ENCODE measurements at regions not wholly inside any gene's neighbourhood (a gene's known extent, or its start where the extent isn't known, plus 50 kb on each side); places are given as distances from the start of the nearest gene placed in this dataset.

DNA sequence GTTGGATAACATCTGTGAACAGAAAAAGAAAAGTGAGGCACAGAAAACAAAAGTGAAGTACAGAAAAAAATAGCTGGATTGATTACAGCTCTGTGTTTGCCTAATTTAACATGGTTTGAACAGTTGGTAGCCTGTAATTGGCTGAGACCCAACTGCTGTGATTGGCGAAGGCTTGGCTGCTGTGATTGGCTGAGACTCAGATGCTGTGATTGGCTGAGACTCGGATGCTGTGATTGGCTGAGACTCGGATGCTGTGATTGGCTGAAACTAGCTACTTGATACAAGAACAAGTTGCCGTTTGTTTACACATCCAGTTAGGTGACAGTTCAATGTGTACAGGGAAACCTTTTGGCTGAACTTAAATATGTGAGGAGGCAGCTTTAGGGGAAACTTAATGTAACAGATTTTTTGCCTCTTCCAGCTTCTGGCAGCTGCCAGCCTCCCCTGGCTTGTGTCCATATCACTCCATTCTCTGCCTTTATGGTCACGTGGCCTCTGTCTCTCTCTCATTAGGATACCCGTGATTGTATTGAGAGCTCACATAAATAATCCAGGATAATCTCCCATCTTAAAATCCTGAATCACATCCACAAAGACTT lies 223.4 kb upstream of the FOXA2 start:
- Mint-ChIP-seq H3K9me3 (no peaks in the 10 kb centered on the region), H3K4me1 (ENCODE audit: low read depth) (no peaks in the 10 kb centered on the region), H3K4me3 (ENCODE audit: low read depth) (no peak overlapping the region), H3K27me3 (ENCODE audit: low read depth) (no peaks in the 10 kb centered on the region), H3K27ac (no peak overlapping the region), H3K36me3 (ENCODE audit: low read depth) (no peaks in the 10 kb centered on the region)
- no peak for DNase-seq (ENCODE audit: low spot score)
- intact Hi-C loops (cut with micrococcal nuclease), result no loop called here

DNA sequence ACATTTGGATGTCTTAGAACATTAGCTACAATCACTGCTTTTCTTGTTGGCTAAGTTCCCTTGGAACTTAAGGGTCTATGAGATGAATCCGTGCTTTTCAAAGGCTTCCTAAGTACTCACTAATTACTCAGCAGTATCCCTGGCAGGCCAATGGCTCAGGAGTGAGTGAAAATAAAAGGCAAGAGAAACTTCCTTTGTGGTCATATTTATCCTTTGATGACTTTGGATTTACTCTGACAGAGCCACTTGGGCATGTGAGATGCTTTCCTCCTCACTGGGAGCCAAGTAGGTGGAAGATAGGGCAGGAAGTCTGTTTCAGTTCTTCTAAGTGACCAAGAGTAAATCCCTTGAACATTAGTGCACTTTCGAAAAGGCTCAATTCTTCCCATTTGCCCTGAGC lies 224.3 kb upstream of the FOXA2 start:
- Mint-ChIP-seq H3K36me3 (ENCODE audit: low read depth) (no peaks in the 10 kb centered on the region), H3K9me3 (no peaks in the 10 kb centered on the region), H3K4me3 (ENCODE audit: low read depth) (no peak overlapping the region), H3K27ac (no peak overlapping the region), H3K27me3 (ENCODE audit: low read depth) (no peaks in the 10 kb centered on the region), H3K4me1 (ENCODE audit: low read depth) (no peaks in the 10 kb centered on the region)
- no peak for DNase-seq (ENCODE audit: low spot score)
- intact Hi-C loops (cut with micrococcal nuclease), result no loop called here

DNA sequence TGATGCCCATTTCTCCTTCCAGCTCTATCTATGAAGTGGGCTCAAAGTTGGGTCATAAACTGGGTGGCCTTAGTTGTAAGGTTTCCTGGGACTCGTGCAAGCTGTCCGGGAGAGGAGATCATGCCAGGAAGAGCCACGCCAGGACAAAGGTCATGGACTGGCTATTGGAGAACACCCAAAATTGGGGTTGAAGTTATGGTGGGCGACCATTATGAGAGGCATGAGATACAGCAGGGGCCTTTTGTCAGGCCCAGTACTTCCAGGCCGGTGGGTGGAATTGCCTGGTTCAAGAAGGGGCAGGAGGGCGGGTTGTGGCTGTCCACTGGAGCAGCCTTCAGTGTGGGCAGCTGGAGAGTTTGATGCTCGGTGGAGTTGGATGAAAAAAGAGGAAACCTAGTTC lies 225.1 kb upstream of the SSTR4 start:
- Mint-ChIP-seq H3K4me1 (ENCODE audit: low read depth) (no peaks in the 10 kb centered on the region), H3K27ac (no peak overlapping the region), H3K36me3 (ENCODE audit: low read depth) (no peaks in the 10 kb centered on the region), H3K4me3 (ENCODE audit: low read depth) (no peak overlapping the region), H3K27me3 (ENCODE audit: low read depth) (no peaks in the 10 kb centered on the region), H3K9me3 (no peaks in the 10 kb centered on the region)
- intact Hi-C loops (cut with micrococcal nuclease), result no loop called here
- no peak for DNase-seq (ENCODE audit: low spot score)

DNA sequence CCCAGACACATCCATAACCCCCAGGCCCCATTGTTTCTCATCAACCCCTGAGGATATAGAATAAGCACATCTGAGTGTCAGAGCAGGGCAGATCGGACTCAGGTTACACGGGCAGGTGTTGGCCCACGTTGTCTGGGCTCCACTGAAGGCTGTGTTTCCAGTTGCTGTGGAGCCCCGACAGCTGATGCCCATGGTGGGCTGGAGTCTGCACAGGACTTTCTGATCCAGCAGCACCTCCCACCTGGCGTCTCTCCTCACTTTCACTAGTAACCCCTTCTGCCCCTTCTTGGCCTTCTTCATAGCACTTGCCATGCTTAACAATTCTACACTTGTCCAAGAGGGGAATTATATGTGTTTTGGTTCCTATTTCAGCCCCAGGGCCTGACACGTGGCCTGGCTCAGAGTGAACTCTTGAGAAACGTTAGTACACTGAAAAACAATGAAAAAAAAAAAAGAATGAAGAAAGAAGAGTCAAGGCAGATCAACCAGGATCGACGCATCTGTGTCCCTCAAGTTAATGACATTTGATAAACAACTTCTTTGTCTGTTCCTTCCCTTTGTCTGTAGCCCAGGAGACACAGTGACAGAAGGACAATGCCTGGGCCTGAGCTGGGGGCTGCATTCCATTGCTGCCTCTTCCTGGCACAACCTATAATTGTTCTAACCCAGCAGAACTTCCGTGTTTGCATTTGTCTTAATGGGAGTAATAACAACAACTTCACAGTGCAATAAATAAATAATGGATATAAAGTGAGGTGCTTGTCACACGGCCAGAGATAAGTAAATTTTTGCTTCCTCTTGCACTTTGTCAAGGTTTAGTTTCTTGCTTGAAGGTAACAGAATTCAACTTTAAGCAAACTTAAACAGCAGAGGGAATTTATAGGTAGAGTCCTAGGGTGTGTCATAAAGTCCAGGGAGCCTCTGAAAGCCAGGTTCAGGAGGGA lies 224.2 kb upstream of the SSTR4 start:
- H3K27me3 Mint-ChIP-seq (ENCODE audit: low read depth), result no peaks in the 10 kb centered on the region
- H3K36me3 Mint-ChIP-seq (ENCODE audit: low read depth), result no peaks in the 10 kb centered on the region
- no peaks in the 10 kb centered on the region for H3K4me1 Mint-ChIP-seq (ENCODE audit: low read depth)
- H3K9me3 Mint-ChIP-seq, result no peaks in the 10 kb centered on the region
- H3K4me3 Mint-ChIP-seq (ENCODE audit: low read depth), result no peak overlapping the region
- intact Hi-C loops (cut with micrococcal nuclease), result no loop called here
- DNase-seq (ENCODE audit: low spot score), result no peak
- H3K27ac Mint-ChIP-seq, result no peak overlapping the region

DNA sequence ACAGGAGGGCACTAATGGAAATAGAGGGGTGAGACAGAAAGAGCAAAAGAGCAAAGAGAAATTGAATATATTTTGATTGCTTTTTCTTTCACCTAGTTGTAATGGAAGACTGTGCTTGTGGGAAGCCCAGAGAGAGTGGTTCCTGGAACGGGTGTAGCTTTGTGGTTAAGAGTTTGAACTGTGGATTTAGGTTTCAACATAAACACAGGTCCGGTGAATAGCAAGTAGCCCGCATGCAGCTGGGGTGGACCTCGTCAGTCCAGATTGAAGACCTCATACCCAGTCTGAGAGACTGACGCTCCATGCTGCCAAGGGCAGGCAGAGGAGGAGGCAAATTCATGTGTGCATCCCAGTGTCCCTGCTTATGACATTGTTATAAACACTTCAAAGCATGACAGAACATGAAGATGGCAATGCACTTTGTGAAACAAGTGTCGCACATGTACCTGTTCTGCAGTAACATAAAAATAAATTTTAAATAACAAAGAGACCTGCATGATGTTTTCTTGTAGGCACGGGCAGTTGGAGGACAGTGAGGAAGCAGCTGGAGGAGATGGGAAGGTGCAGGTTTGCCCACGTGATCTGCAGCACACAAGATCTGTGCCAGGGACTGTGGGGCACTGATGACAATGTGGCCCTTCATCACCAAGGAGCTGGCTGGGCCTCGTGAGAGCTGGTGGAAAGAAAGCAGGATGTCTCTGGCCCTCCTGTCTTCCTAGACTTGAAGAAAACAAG lies 220.5 kb upstream of the SSTR4 start:
- Mint-ChIP-seq H3K4me1 (ENCODE audit: low read depth) (no peaks in the 10 kb centered on the region), H3K4me3 (ENCODE audit: low read depth) (no peak overlapping the region), H3K36me3 (ENCODE audit: low read depth) (no peaks in the 10 kb centered on the region), H3K27me3 (ENCODE audit: low read depth) (no peaks in the 10 kb centered on the region), H3K27ac (no peak overlapping the region), H3K9me3 (no peaks in the 10 kb centered on the region)
- no peak for DNase-seq (ENCODE audit: low spot score)
- intact Hi-C loops (cut with micrococcal nuclease), result no loop called here

DNA sequence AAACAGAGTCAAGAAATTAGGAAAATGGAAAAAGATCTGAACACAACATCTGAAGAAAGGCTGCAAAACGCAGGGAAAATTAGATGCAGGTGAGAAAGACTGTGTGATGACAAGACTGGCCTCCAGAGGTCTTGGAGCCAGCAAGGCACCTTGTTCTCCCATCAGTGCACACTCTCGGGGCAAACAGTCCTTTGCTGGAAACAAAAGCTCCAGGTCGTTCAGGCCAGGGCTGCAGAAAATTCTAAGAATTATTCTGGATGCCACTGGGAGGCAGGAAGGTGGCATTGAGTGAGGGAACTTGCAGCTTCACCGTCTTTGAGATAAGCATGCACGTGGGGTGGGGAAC lies 219.9 kb upstream of the SSTR4 start:
- H3K27me3 Mint-ChIP-seq (ENCODE audit: low read depth), result no peaks in the 10 kb centered on the region
- no peak overlapping the region for H3K4me3 Mint-ChIP-seq (ENCODE audit: low read depth)
- no peak overlapping the region for H3K27ac Mint-ChIP-seq
- no peaks in the 10 kb centered on the region for H3K4me1 Mint-ChIP-seq (ENCODE audit: low read depth)
- no peaks in the 10 kb centered on the region for H3K9me3 Mint-ChIP-seq
- H3K36me3 Mint-ChIP-seq (ENCODE audit: low read depth), result no peaks in the 10 kb centered on the region
- DNase-seq (ENCODE audit: low spot score), result no peak
- intact Hi-C loops (cut with micrococcal nuclease), result no loop called here

DNA sequence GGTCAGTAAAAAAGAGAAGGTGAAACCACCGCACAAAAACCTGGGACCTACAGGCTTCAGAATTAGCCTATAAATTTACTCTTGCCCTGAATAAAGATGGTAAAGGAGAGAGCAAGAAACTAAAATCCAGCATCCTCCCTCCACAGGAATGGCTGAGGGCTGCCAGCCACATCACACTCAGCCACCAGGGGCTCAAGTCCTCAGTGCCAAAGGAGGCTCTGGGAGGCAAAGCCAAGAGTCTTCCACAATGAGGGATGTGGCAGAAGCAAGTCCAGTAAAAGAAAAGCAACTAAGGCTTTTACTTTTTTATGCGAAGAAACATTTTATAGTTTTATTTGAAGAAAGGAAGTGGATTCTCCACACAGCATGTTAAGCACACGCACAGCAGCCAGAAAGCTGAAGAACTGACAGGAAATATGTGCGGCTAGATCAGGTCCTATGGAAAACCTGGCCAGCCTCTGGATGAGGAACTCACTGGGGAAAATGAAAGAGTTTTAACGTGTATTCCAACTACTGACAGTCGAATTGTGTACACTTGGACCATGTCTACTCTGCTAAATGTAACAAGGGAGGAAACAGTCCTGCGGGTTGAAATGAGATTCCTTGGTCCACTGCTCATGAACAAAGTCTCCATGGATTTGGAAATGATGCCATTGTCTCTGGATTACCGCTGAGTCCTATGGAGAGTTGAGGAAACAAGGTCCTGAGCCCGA lies 219.4 kb upstream of the SSTR4 start:
- Mint-ChIP-seq H3K27me3 (ENCODE audit: low read depth) (no peaks in the 10 kb centered on the region), H3K4me1 (ENCODE audit: low read depth) (no peaks in the 10 kb centered on the region), H3K36me3 (ENCODE audit: low read depth) (no peaks in the 10 kb centered on the region), H3K27ac (no peak overlapping the region), H3K4me3 (ENCODE audit: low read depth) (no peak overlapping the region), H3K9me3 (no peaks in the 10 kb centered on the region)
- no peak for DNase-seq (ENCODE audit: low spot score)
- intact Hi-C loops (cut with micrococcal nuclease), result no loop called here

DNA sequence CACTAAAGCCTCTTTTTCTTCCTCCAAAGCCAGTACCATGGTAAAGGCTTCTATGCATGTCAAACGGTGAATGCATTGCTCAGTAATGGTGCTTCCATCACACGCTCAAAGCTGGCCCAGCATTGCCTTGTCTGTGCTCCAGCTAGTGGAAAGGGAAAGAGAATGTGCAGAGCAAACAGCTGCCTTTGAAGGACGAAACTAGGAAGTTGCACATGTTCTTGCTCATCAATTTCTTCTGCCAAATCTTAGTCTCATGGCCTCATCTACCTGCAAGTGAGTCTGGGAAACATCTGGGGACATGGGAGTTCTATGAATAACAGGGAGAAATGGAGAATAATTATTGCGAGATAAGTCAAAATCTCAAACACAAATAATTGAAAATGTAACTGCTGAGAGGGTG lies 216.5 kb upstream of the SSTR4 start:
- H3K27me3 Mint-ChIP-seq (ENCODE audit: low read depth), result no peaks in the 10 kb centered on the region
- H3K4me1 Mint-ChIP-seq (ENCODE audit: low read depth), result no peaks in the 10 kb centered on the region
- H3K4me3 Mint-ChIP-seq (ENCODE audit: low read depth), result no peak overlapping the region
- H3K9me3 Mint-ChIP-seq, result no peaks in the 10 kb centered on the region
- DNase-seq (ENCODE audit: low spot score), result no peak
- H3K36me3 Mint-ChIP-seq (ENCODE audit: low read depth), result no peaks in the 10 kb centered on the region
- intact Hi-C loops (cut with micrococcal nuclease), result no loop called here
- H3K27ac Mint-ChIP-seq, result no peak overlapping the region

DNA sequence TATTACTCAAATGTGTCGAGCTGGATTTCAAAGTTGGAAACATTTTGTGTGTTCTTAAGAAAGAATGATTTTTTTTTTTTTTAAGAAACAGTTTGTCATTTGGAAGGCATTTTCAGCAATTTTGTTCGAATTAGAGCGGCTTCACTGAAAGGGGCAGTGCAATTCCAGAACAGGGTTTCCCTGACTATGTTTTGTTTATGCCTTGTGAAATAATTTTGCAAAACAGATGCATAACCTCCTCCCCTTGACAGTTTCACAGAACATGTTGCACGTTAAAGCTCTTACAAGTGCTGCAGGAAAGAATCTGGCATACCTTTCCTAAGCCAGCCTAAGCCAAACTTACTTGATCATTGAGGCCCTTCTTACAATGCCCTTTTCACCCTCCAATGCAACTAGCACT lies 216.0 kb upstream of the SSTR4 start:
- Mint-ChIP-seq H3K9me3 (no peaks in the 10 kb centered on the region), H3K36me3 (ENCODE audit: low read depth) (no peaks in the 10 kb centered on the region), H3K4me3 (ENCODE audit: low read depth) (no peak overlapping the region), H3K27me3 (ENCODE audit: low read depth) (no peaks in the 10 kb centered on the region), H3K4me1 (ENCODE audit: low read depth) (no peaks in the 10 kb centered on the region), H3K27ac (no peak overlapping the region)
- DNase-seq (ENCODE audit: low spot score), result no peak
- intact Hi-C loops (cut with micrococcal nuclease), result no loop called here

DNA sequence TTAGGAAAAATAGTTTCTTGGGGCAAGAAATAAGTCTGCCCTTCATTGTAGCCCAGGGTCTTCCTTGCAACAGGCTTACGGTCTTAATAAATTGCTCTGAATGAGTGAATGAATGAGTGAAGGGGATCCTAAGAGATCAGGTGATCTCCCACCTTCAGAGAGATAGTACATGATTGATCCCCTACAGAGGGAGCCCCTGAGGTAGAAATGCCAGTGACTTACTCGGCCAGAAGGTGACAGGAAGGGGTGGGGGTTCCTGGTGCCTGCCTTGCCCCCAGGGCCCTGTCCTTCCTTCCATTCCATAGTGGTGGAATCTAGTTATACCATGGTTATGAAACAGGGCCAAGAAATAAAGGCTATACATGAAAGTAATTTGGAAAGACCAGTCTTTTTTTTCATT lies 215.3 kb upstream of the SSTR4 start:
- no peaks in the 10 kb centered on the region for H3K9me3 Mint-ChIP-seq
- no peak overlapping the region for H3K27ac Mint-ChIP-seq
- H3K27me3 Mint-ChIP-seq (ENCODE audit: low read depth), result no peaks in the 10 kb centered on the region
- no peaks in the 10 kb centered on the region for H3K36me3 Mint-ChIP-seq (ENCODE audit: low read depth)
- no peak for DNase-seq (ENCODE audit: low spot score)
- no peak overlapping the region for H3K4me3 Mint-ChIP-seq (ENCODE audit: low read depth)
- intact Hi-C loops (cut with micrococcal nuclease), result no loop called here
- no peaks in the 10 kb centered on the region for H3K4me1 Mint-ChIP-seq (ENCODE audit: low read depth)

DNA sequence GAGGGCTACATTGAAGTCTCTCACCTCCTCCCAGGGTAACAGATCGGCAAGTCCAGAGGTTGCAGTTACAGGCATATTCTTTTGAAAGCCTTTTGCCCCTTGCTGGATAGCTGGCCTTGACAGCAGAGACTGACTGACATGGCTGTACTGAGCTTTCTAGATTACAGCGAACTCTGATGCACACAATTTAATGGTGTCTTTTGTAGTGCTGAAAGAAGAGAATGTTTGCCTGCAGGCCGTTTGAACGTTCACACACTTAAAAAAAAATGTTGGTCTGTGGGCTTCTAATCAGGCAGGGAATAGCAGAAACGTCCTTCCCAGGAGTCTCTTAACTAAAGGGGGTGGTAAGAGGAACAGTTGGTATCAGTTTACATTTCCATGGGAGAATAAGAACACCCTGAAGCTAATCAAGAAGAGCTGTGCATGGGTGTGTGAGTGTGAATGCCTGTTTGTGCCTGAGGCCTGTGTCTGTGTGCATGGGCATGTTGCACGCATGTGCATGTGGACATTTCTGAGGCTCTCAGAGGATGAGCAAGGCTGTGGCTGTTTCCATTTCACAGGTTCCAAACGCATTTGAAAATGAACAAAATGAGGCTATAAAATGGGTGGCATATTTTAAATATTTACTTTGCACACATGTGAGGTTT lies 213.9 kb upstream of the SSTR4 start:
- Mint-ChIP-seq H3K4me1 (ENCODE audit: low read depth) (no peaks in the 10 kb centered on the region), H3K4me3 (ENCODE audit: low read depth) (no peak overlapping the region), H3K27me3 (ENCODE audit: low read depth) (no peaks in the 10 kb centered on the region), H3K27ac (no peak overlapping the region), H3K36me3 (ENCODE audit: low read depth) (no peaks in the 10 kb centered on the region), H3K9me3 (no peaks in the 10 kb centered on the region)
- DNase-seq (ENCODE audit: low spot score), result no peak
- intact Hi-C loops (cut with micrococcal nuclease), result no loop called here

DNA sequence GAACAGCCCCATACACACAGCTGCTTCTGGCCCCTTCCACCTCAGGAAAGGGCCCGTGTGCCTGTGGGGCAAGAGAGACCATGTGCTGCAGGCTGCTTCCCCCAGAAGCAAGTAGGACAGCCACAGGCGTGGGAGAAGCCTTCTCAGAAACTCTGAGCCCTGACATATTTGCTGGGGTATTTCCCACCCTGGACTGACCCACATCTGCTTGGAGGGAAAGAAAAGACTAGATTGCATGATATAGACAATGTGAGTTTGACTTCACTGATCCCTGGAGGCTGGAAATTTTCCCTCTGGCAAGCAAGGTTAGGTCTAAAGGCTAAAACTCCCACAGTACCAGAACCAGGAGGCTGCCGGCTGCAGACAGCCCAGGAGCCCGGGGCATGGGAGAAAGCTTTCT lies 213.3 kb upstream of the SSTR4 start:
- H3K36me3 Mint-ChIP-seq (ENCODE audit: low read depth), result no peaks in the 10 kb centered on the region
- no peaks in the 10 kb centered on the region for H3K4me1 Mint-ChIP-seq (ENCODE audit: low read depth)
- no peaks in the 10 kb centered on the region for H3K27me3 Mint-ChIP-seq (ENCODE audit: low read depth)
- H3K9me3 Mint-ChIP-seq, result no peaks in the 10 kb centered on the region
- no peak overlapping the region for H3K4me3 Mint-ChIP-seq (ENCODE audit: low read depth)
- no peak overlapping the region for H3K27ac Mint-ChIP-seq
- no peak for DNase-seq (ENCODE audit: low spot score)
- intact Hi-C loops (cut with micrococcal nuclease), result no loop called here
